H1 (cell line): ENCODE measurements at regions not wholly inside any gene's neighbourhood (a gene's known extent, or its start where the extent isn't known, plus 50 kb on each side); places are given as distances from the start of the nearest gene placed in this dataset.

Source experiments
- CTCF ChIA-PET: fragments of 300-600 bp; sonication (Branson Sonifier 250); formaldehyde crosslinking; loops from one replicate; lab custom pipeline; 2021; ENCODE audit not compliant: partially characterized antibody; lab: Charles Lee
- POLR2A ChIA-PET: fragments of 300-600 bp; sonication (Branson Sonifier 250); formaldehyde crosslinking; loops from one replicate; lab custom pipeline; 2021; ENCODE audit warnings: inconsistent platforms; ENCODE audit not compliant: partially characterized antibody; lab: Charles Lee
- DNase-seq, 2 experiments: peaks; one replicate each; pipeline versions ENCODE4 v3.0.0 to v3.0.0-alpha.2; 2010 to 2022; ENCODE audit warnings: low spot score in 2 of 2, low read depth in 1 of 2, mixed read lengths in 1 of 2
- FAIRE-seq: peaks from 2 replicates; lab custom pipeline; 2011; peaks lifted over from hg19 to GRCh38; lab: Jason Lieb, UNC
- H2AFZ ChIP-seq: 2 replicates; pipeline ENCODE4 v1.8.1; 2012; ENCODE audit warnings: low read length, inconsistent platforms
- H2AK5ac ChIP-seq: 2 replicates; pipeline ENCODE4 v1.6.1; 2013; ENCODE audit warnings: low read depth, low read length
- H2BK120ac ChIP-seq: replicated peaks from 2 replicates; pipeline ENCODE3; 2013; ENCODE audit warnings: low read depth, low read length, inconsistent platforms
- H2BK12ac ChIP-seq: 2 replicates; pipeline ENCODE4 v1.6.1; 2013; ENCODE audit warnings: low read depth, low read length
- H2BK15ac ChIP-seq: 2 replicates; pipeline ENCODE4 v1.6.1; 2013; ENCODE audit warnings: low read length
- H2BK20ac ChIP-seq: 2 replicates; pipeline ENCODE4 v1.6.1; 2013; ENCODE audit warnings: low read length
- H2BK5ac ChIP-seq: 2 replicates; pipeline ENCODE4 v1.6.1; 2013; ENCODE audit warnings: low read depth, low read length
- H3K14ac ChIP-seq: 2 replicates; pipeline ENCODE4 v1.6.1; 2013; ENCODE audit warnings: inconsistent platforms; ENCODE audit not compliant: insufficient read length
- H3K18ac ChIP-seq: 2 replicates; pipeline ENCODE4 v1.6.1; 2013; ENCODE audit warnings: low read length; ENCODE audit errors: extremely low read depth
- H3K23ac ChIP-seq: 2 replicates; pipeline ENCODE4 v1.6.1; 2013; ENCODE audit warnings: inconsistent platforms; ENCODE audit not compliant: insufficient read length
- H3K23me2 ChIP-seq: 2 replicates; pipeline ENCODE4 v1.6.1; 2013; ENCODE audit warnings: low read depth, low read length
- H3K27ac ChIP-seq: 2 replicates; pipeline ENCODE4 v1.6.1; 2011; ENCODE audit warnings: low read depth, low read length, inconsistent platforms
- H3K27me3 ChIP-seq, 4 experiments: replicated peaks in 1 of 4; 1 replicate in 1 of 4; 2 replicates in 3 of 4; pipeline versions ENCODE4 v1.6.1 to v1.8.1; 2011 to 2013; ENCODE audit warnings: low read length in 3 of 4, mild to moderate bottlenecking in 3 of 4, inconsistent platforms in 2 of 4, mixed read lengths in 2 of 4, moderate library complexity in 1 of 4; ENCODE audit not compliant: control insufficient read depth in 3 of 4, insufficient read depth in 3 of 4; ENCODE audit errors: extremely low read depth in 1 of 4
- H3K36me3 ChIP-seq, 4 experiments: 2 replicates each; pipeline versions ENCODE4 v1.6.1 to v1.8.1; 2011 to 2013; ENCODE audit warnings: mild to moderate bottlenecking in 4 of 4, low read length in 3 of 4, moderate library complexity in 2 of 4, control low read depth in 1 of 4, inconsistent platforms in 1 of 4; ENCODE audit not compliant: insufficient read depth in 4 of 4, control insufficient read depth in 2 of 4
- H3K4ac ChIP-seq: replicated peaks from 2 replicates; pipeline ENCODE3; 2013; ENCODE audit warnings: low read length, low read depth, mixed read lengths, inconsistent platforms; ENCODE audit not compliant: insufficient read length
- H3K4me1 ChIP-seq, 4 experiments: replicated peaks in 1 of 4; 1 replicate in 1 of 4; 2 replicates in 3 of 4; pipeline versions ENCODE4 v1.6.1 to v1.8.1; 2011 to 2013; ENCODE audit warnings: low read length in 3 of 4, inconsistent platforms in 2 of 4, mixed read lengths in 1 of 4; ENCODE audit not compliant: insufficient read depth in 4 of 4, control insufficient read depth in 3 of 4
- H3K4me2 ChIP-seq, 2 experiments: 2 replicates each; pipeline versions ENCODE4 v1.6.1 to v1.8.1; 2011 to 2013; ENCODE audit warnings: low read depth in 2 of 2, low read length in 2 of 2, control low read depth in 1 of 2, inconsistent platforms in 1 of 2, mild to moderate bottlenecking in 1 of 2; ENCODE audit not compliant: insufficient read depth in 1 of 2
- H3K4me3 ChIP-seq, 4 experiments: fragments of 200-600, 300-600 bp in 1 of 4; sonication (generic), shearing (Covaris generic), sonication (Bioruptor Twin) in 1 of 4; 2 replicates each; pipeline versions ENCODE4 v1.5.1 to v1.8.1; 2011 to 2016; ENCODE audit warnings: low read length in 4 of 4, low read depth in 3 of 4, control low read depth in 2 of 4, inconsistent platforms in 2 of 4, mild to moderate bottlenecking in 2 of 4, mixed read lengths in 1 of 4, moderate library complexity in 1 of 4; ENCODE audit not compliant: insufficient read depth in 2 of 4; ENCODE audit errors: extremely low read depth in 1 of 4
- H3K56ac ChIP-seq: replicated peaks from 2 replicates; pipeline ENCODE3; 2013; ENCODE audit warnings: low read depth, mild to moderate bottlenecking, mixed read lengths, low read length, inconsistent platforms; ENCODE audit not compliant: insufficient read length
- H3K79me1 ChIP-seq: 2 replicates; pipeline ENCODE4 v1.6.1; 2013; ENCODE audit warnings: low read depth, low read length, control low read depth
- H3K79me2 ChIP-seq, 2 experiments: 2 replicates each; pipeline versions ENCODE4 v1.6.1 to v1.8.1; 2012 to 2013; ENCODE audit warnings: low read length in 2 of 2, mild to moderate bottlenecking in 2 of 2, inconsistent platforms in 1 of 2; ENCODE audit not compliant: insufficient read depth in 2 of 2, control insufficient read depth in 1 of 2
- H3K9ac ChIP-seq, 4 experiments: replicated peaks in 1 of 4; 1 replicate in 1 of 4; 2 replicates in 3 of 4; pipeline versions ENCODE4 v1.6.1 to v1.8.1; 2011 to 2013; ENCODE audit warnings: low read depth in 3 of 4, low read length in 3 of 4, control low read depth in 2 of 4, mild to moderate bottlenecking in 2 of 4, moderate library complexity in 2 of 4, inconsistent platforms in 1 of 4; ENCODE audit errors: extremely low read depth in 1 of 4
- H3K9me3 ChIP-seq, 2 experiments: 2 replicates each; pipeline versions ENCODE4 v1.6.1 to v1.8.1; 2012 to 2013; ENCODE audit warnings: mild to moderate bottlenecking in 2 of 2, moderate library complexity in 2 of 2, control low read depth in 1 of 2, inconsistent platforms in 1 of 2, low read depth in 1 of 2, low read length in 1 of 2, mixed read lengths in 1 of 2; ENCODE audit not compliant: insufficient read depth in 2 of 2
- H4K20me1 ChIP-seq, 2 experiments: replicated peaks in 1 of 2; 2 replicates each; pipeline versions ENCODE3 to v1.8.1; 2011 to 2013; ENCODE audit warnings: inconsistent platforms in 2 of 2, low read length in 2 of 2, mild to moderate bottlenecking in 1 of 2; ENCODE audit not compliant: insufficient read depth in 2 of 2, control insufficient read depth in 1 of 2
- H4K5ac ChIP-seq: 2 replicates; pipeline ENCODE4 v1.6.1; 2013; ENCODE audit warnings: low read length, low read depth, mixed read lengths, inconsistent platforms; ENCODE audit not compliant: insufficient read length
- H4K8ac ChIP-seq: 2 replicates; pipeline ENCODE4 v1.8.0; 2013; ENCODE audit warnings: mild to moderate bottlenecking, moderate library complexity, low read length, inconsistent platforms; ENCODE audit not compliant: insufficient read depth; ENCODE audit errors: extremely low read depth
- H4K91ac ChIP-seq: replicated peaks from 2 replicates; pipeline ENCODE3; 2013; ENCODE audit warnings: low read length, mixed read lengths, inconsistent platforms; ENCODE audit not compliant: insufficient read length
- BRCA1 ChIP-seq: IDR thresholded peaks from 2 replicates; pipeline ENCODE4 v1.6.1; 2012; ENCODE audit warnings: low read depth, low read length, improper control_type of control experiment
- CBX5 ChIP-seq: fragments of 300-800, 300-1000 bp; sonication (generic); IDR thresholded peaks from 2 replicates; pipeline ENCODE4 v1.7.1; 2016; ENCODE audit warnings: antibody characterized with exemption, low read length, low read depth
- CEBPB ChIP-seq: IDR thresholded peaks from 2 replicates; pipeline ENCODE4 v1.6.1; 2012; ENCODE audit warnings: low read depth, low read length
- CHD1 ChIP-seq: IDR thresholded peaks from 2 replicates; pipeline ENCODE4 v1.6.1; 2012; ENCODE audit warnings: low read depth, low read length, improper control_type of control experiment
- CHD2 ChIP-seq: IDR thresholded peaks from 2 replicates; pipeline ENCODE4 v1.6.1; 2012; ENCODE audit warnings: low read length, improper control_type of control experiment
- CTBP2 ChIP-seq: IDR thresholded peaks from 2 replicates; pipeline ENCODE4 v1.7.0; 2011; ENCODE audit warnings: borderline replicate concordance, mild to moderate bottlenecking, moderate library complexity, mixed read lengths, low read length; ENCODE audit not compliant: insufficient read depth, insufficient read length
- EZH2 ChIP-seq: fragments of 200-600 bp; sonication (generic); IDR thresholded peaks from 2 replicates; pipeline ENCODE4 v1.7.1; 2012; ENCODE audit warnings: low read depth, mild to moderate bottlenecking, moderate library complexity, low read length, inconsistent platforms; ENCODE audit not compliant: severe bottlenecking
- JUN ChIP-seq: IDR thresholded peaks from 2 replicates; pipeline ENCODE4 v1.6.1; 2011; ENCODE audit warnings: low read depth, mild to moderate bottlenecking, improper control_type of control experiment, low read length
- KDM4A ChIP-seq: IDR thresholded peaks from one replicate; pipeline ENCODE4 v1.7.1; 2012; ENCODE audit warnings: low read depth, mild to moderate bottlenecking, moderate library complexity, low read length, inconsistent platforms; ENCODE audit not compliant: severe bottlenecking
- POU5F1 ChIP-seq: IDR thresholded peaks from 2 replicates; pipeline ENCODE4 v1.6.1; 2011; ENCODE audit warnings: low read depth, mild to moderate bottlenecking, low read length, moderate library complexity
- RBBP5 ChIP-seq: IDR thresholded peaks from 2 replicates; pipeline ENCODE4 v1.7.1; 2012; ENCODE audit warnings: low read depth, mild to moderate bottlenecking, inconsistent platforms, low read length, moderate library complexity, borderline replicate concordance
- SP2 ChIP-seq: IDR thresholded peaks from 2 replicates; pipeline ENCODE4 v1.6.1; 2012; ENCODE audit warnings: mild to moderate bottlenecking, low read length, inconsistent platforms
- TF ChIP-seq, protein P1 (sequence below), 3 experiments: IDR thresholded peaks; 1 replicate in 2 of 3; 2 replicates in 1 of 3; pipeline versions ENCODE4 v1.5.1 to v1.6.1; 2011; ENCODE audit warnings: low read length in 3 of 3, mild to moderate bottlenecking in 3 of 3, inconsistent platforms in 2 of 3, low read depth in 1 of 3, moderate library complexity in 1 of 3; ENCODE audit not compliant: insufficient read depth in 1 of 3; ENCODE audit errors: control extremely low read depth in 1 of 3
- TF ChIP-seq, protein P2 (sequence below): IDR thresholded peaks from 2 replicates; pipeline ENCODE4 v1.6.1; 2012; ENCODE audit warnings: inconsistent platforms

DNA sequence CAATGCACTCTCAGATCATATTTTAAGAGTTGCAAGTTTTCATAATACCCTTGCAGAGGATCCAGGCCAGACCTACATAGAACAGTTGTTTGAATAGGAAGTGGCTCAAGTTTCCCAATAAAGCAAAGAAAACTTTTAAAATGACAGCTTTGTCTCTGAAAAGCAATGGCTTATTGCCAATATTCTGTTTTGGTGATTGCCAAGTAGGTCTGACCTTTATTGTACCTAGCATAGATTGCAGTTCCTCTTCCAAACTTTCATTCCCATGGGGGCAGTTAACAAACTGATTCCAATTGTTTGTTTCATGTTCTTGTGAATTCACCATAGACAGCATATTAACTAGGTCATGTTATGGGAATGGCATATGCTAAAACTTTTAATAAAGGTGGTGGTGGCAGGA lies 664.6 kb upstream of the CA10 start:
- no peak overlapping the region for H2BK15ac ChIP-seq
- no peak overlapping the region for H3K4me2 ChIP-seq
- no peak overlapping the region for H3K9ac ChIP-seq
- no peaks in the 10 kb centered on the region for H3K23me2 ChIP-seq
- no peak overlapping the region for H3K14ac ChIP-seq
- no peaks in the 10 kb centered on the region for H3K36me3 ChIP-seq
- H2BK120ac ChIP-seq, result no peak overlapping the region
- no peaks in the 10 kb centered on the region for H4K20me1 ChIP-seq
- no peaks in the 10 kb centered on the region for H3K27me3 ChIP-seq
- H3K79me1 ChIP-seq, result no peaks in the 10 kb centered on the region
- H4K8ac ChIP-seq, result no peak overlapping the region
- H3K4ac ChIP-seq, result no peak overlapping the region
- no peak overlapping the region for H2BK20ac ChIP-seq
- no peak overlapping the region for H2AK5ac ChIP-seq
- no peak for DNase-seq
- H2BK5ac ChIP-seq, result no peak overlapping the region
- no peaks in the 10 kb centered on the region for H3K4me1 ChIP-seq
- no peak overlapping the region for H3K23ac ChIP-seq
- no peaks in the 10 kb centered on the region for H3K79me2 ChIP-seq
- no peaks in the 10 kb centered on the region for H3K9me3 ChIP-seq
- H3K18ac ChIP-seq, result no peak overlapping the region
- no peak for FAIRE-seq
- CTCF ChIA-PET, result interaction anchor here (1.3 kb wide), 1 partner anchor 9 kb away, joined by 3 read pairs; no protein-coding TSS in a partner anchor
- POLR2A ChIA-PET, result no interaction called here
- H3K27ac ChIP-seq, result no peak overlapping the region
- no peak overlapping the region for H3K4me3 ChIP-seq
- no peak overlapping the region for H4K5ac ChIP-seq
- no peak overlapping the region for H2AFZ ChIP-seq
- no peak overlapping the region for H2BK12ac ChIP-seq
- no peak overlapping the region for H4K91ac ChIP-seq
- no peak overlapping the region for H3K56ac ChIP-seq
- TF ChIP-seq CEBPB (no peak), CTBP2 (no peak), CBX5 (no peak), CHD2 (no peak), SP2 (no peak), KDM4A (no peak), CHD1 (no peak), EZH2 (no peak), RBBP5 (no peak), POU5F1 (no peak), BRCA1 (no peak), JUN (no peak)
- TF ChIP-seq, protein P1, sequence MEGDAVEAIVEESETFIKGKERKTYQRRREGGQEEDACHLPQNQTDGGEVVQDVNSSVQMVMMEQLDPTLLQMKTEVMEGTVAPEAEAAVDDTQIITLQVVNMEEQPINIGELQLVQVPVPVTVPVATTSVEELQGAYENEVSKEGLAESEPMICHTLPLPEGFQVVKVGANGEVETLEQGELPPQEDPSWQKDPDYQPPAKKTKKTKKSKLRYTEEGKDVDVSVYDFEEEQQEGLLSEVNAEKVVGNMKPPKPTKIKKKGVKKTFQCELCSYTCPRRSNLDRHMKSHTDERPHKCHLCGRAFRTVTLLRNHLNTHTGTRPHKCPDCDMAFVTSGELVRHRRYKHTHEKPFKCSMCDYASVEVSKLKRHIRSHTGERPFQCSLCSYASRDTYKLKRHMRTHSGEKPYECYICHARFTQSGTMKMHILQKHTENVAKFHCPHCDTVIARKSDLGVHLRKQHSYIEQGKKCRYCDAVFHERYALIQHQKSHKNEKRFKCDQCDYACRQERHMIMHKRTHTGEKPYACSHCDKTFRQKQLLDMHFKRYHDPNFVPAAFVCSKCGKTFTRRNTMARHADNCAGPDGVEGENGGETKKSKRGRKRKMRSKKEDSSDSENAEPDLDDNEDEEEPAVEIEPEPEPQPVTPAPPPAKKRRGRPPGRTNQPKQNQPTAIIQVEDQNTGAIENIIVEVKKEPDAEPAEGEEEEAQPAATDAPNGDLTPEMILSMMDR (IDR thresholded peaks at IDR 0.05; ENCODE audit: control extremely low read depth in 1 of 3, insufficient read depth in 1 of 3, low read depth in 1 of 3, low read length in 3 of 3), result no peak
- TF ChIP-seq, protein P2, sequence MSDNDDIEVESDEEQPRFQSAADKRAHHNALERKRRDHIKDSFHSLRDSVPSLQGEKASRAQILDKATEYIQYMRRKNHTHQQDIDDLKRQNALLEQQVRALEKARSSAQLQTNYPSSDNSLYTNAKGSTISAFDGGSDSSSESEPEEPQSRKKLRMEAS, result no peak
